Type B pancreatic cell (in vitro differentiated cells): ENCODE measurements at regions not wholly inside any gene's neighbourhood (a gene's known extent, or its start where the extent isn't known, plus 50 kb on each side); places are given as distances from the start of the nearest gene placed in this dataset.

Source experiments
- DNase-seq: peaks from one replicate; pipeline ENCODE4 v3.0.0; 2021; ENCODE audit warnings: mixed read lengths; ENCODE audit not compliant: unreplicated experiment; ENCODE audit errors: extremely low spot score
- H3K27ac Mint-ChIP-seq: 2 replicates; pipeline ENCODE4 v1.8.0; 2021; ENCODE audit warnings: mild to moderate bottlenecking, mixed read lengths
- H3K27me3 Mint-ChIP-seq: 2 replicates; pipeline ENCODE4 v1.8.0; 2021; ENCODE audit warnings: mixed read lengths
- H3K36me3 Mint-ChIP-seq: 2 replicates; pipeline ENCODE4 v1.8.0; 2021; ENCODE audit warnings: mixed read lengths
- H3K4me1 Mint-ChIP-seq: one replicate; pipeline ENCODE4 v1.8.0; 2021; ENCODE audit warnings: mixed read lengths; ENCODE audit not compliant: unreplicated experiment
- H3K4me3 Mint-ChIP-seq: 2 replicates; pipeline ENCODE4 v1.8.0; 2021; ENCODE audit warnings: mild to moderate bottlenecking, mixed read lengths
- H3K9me3 Mint-ChIP-seq: 2 replicates; pipeline ENCODE4 v1.8.0; 2021; ENCODE audit warnings: mixed read lengths
- CTCF ChIP-seq: fragments of 200-600 bp; sonication (generic); conservative IDR thresholded peaks from 2 replicates; pipeline ENCODE4 v1.5.0; 2021; ENCODE audit warnings: antibody characterized with exemption, mild to moderate bottlenecking

- H3K36me3 Mint-ChIP-seq, result no peaks in the 10 kb centered on the region
- no peaks in the 10 kb centered on the region for H3K9me3 Mint-ChIP-seq
- DNase-seq, result no peak
- no peak for TF ChIP-seq CTCF
- no peaks in the 10 kb centered on the region for H3K4me1 Mint-ChIP-seq
- no peaks in the 10 kb centered on the region for H3K27me3 Mint-ChIP-seq
- no peak overlapping the region for H3K27ac Mint-ChIP-seq
- no peak overlapping the region for H3K4me3 Mint-ChIP-seq
Observed at GRCh38 chr18:55014095-55014494, 54.8 kb upstream of the CCDC68 start.

DNA sequence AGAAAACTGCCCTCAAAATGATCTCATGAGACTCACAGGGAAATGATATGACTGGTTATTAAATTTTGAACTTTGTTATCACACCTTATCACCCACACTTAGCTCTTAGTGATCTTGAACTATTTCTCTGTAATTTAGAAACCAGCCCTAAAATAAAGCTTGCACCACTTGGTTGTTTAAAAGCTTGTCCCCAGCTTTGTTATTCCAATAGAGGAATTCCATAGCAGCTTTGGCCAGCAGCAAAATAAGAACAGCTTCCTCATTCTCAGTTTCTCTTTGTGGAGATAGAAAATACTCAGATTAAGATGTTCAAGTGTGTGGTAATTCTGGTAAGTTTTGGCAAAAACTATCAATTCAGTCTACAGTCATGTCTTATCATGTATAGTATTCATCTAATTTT, 54.4 kb upstream of the CCDC68 start:
- no peaks in the 10 kb centered on the region for H3K9me3 Mint-ChIP-seq
- H3K4me1 Mint-ChIP-seq, result no peaks in the 10 kb centered on the region
- no peak overlapping the region for H3K4me3 Mint-ChIP-seq
- no peaks in the 10 kb centered on the region for H3K36me3 Mint-ChIP-seq
- H3K27ac Mint-ChIP-seq, result no peak overlapping the region
- H3K27me3 Mint-ChIP-seq, result no peaks in the 10 kb centered on the region
- no peak for DNase-seq
- TF ChIP-seq CTCF, result no peak

GRCh38 chr18:55013086-55013485, 53.8 kb upstream of the CCDC68 start:
- H3K4me3 Mint-ChIP-seq, result no peak overlapping the region
- H3K36me3 Mint-ChIP-seq, result no peaks in the 10 kb centered on the region
- no peaks in the 10 kb centered on the region for H3K27me3 Mint-ChIP-seq
- H3K4me1 Mint-ChIP-seq, result no peaks in the 10 kb centered on the region
- no peak for TF ChIP-seq CTCF
- no peak overlapping the region for H3K27ac Mint-ChIP-seq
- H3K9me3 Mint-ChIP-seq, result no peaks in the 10 kb centered on the region
- DNase-seq, result no peak

DNA sequence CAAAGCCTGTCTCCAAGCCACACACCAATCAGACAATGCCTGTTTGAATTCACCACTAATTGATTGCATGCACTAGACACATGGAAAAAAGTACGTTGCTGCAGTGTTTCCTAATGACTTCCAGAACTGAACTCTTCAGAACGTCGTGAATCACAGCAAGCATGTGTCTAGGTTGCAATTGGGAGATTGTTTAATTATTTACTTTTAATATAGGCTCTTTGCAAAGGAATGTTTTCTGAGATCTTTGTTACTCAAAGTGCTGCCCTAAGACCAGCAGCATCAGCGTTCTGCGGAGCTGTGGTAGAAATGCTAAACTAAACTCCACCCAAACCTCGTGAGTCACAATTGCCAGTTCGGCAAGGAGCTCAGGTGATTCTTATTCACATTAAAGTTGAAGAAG, 52.7 kb upstream of the CCDC68 start:
- Mint-ChIP-seq H3K27me3 (no peaks in the 10 kb centered on the region), H3K4me3 (no peak overlapping the region), H3K4me1 (no peaks in the 10 kb centered on the region), H3K9me3 (no peaks in the 10 kb centered on the region), H3K27ac (no peak overlapping the region), H3K36me3 (no peaks in the 10 kb centered on the region)
- TF ChIP-seq CTCF, result no peak
- DNase-seq, result no peak
